ENCODE measurements at regions not wholly inside any gene's neighbourhood (a gene's known extent, or its start where the extent isn't known, plus 50 kb on each side); places are given as distances from the start of the nearest gene placed in this dataset.

DNA sequence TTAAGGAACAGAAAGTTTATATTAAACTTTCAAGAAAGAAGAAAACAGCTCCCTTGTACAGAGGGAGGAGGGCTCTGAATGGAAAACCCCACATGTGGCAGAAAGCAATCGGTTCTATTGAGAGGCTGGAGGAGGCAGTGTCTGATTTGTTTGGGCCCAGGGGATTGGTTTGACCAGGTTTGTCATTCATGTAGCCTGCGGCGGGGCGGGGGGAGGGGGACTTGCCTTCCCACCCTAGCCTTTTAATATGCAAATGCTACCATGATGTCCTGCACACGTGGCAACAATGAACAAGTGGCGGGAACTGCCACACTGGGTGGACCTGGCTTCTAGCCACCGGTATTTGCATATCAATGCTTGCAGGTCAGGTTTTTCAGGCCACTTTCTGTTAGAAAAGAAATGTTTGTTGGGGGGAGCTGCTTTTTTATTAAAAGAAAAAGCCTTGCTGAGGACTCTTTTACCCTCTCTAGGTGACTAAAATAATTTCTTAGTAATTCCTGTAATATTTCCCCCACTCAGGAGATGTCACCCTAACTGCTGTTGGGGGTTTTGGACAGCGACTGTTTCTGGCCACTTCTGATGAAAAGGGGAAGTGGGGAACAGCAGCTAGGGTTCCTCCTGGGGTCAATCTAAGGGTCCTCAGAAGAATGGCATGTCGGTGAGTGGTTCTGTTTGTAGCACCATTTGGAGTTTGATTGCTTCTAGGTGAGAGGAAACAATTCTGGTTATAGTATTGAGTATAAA, 691.2 kb downstream of the TBL1XR1 start:
- Histone ChIP-seq H3K27me3 (ENCODE audit: control insufficient read depth in 3 of 3, insufficient read depth in 3 of 3, low read length in 3 of 3) (no peaks in the 10 kb centered on the region), H3K36me3 (ENCODE audit: control insufficient read depth in 3 of 3, insufficient read depth in 2 of 3, low read depth in 1 of 3, low read length in 3 of 3) (no peaks in the 10 kb centered on the region), H3K4me1 (ENCODE audit: control insufficient read depth in 3 of 3, insufficient read depth in 2 of 3, low read depth in 1 of 3, low read length in 2 of 3) (no peaks in the 10 kb centered on the region), H3K27ac (ENCODE audit: low read depth in 1 of 3, low read length in 2 of 3) (no peak overlapping the region), H3K9me3 (ENCODE audit: control insufficient read depth in 2 of 2, insufficient read depth in 1 of 2, low read depth in 1 of 2, low read length in 1 of 2) (peaks cover 0 to 8% of the 10 kb centered on the region in 2 donors), H3K4me3 (ENCODE audit: low read depth in 1 of 3, low read length in 3 of 3) (no peak overlapping the region)
- DNase-seq (no peak), FAIRE-seq (no peak)
- 70 to 74% (median 72%) methylated on average over 9 of the region's 9 CpGs for WGBS, 3 donors

DNA sequence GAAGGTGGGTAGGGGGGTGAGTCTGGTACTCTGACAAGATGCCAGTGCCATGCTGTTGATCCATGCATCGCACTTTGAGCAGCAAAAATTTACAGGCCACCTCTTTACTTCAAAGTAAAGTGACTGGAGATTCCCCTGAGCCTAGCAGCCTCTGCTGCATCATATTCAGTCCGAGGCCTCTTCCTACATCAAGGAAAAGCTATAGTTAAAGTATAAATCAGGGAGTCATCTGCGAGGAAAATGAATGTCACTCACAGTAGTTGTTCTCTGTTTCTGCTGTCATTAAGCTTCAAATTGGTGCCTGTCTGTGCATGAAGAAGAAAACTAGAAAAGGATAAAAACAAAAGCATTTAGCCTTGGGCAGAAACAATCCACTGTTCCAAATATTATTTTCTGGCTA, 706.2 kb downstream of the TBL1XR1 start:
- DNase-seq (no peak), FAIRE-seq (no peak)
- 67 to 83% (median 69%) methylated on average over 3 of the region's 3 CpGs for WGBS, 3 donors

DNA sequence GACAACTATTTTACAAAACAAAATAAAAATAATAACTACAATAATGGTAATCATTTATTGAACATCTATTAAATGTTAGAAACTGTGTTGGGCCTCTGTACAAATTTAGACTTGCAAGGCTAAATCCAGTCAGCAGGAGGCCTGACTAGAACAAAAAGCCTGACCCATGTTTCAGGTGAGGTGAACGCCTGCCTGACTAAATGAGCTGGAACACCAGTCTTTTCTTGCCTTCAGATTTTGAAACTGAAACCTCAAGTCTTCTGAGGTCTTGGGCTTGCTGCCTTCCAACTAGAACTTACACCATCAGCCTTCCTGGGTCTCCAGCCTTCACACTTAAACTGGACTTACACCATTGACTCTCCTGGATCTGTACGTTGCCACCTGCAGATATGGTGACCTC, 706.9 kb downstream of the TBL1XR1 start:
- FAIRE-seq = no peak
- Histone ChIP-seq H3K4me3 (ENCODE audit: low read depth in 1 of 3, low read length in 3 of 3) (no peak overlapping the region), H3K27me3 (ENCODE audit: control insufficient read depth in 3 of 3, insufficient read depth in 3 of 3, low read length in 3 of 3) (no peaks in the 10 kb centered on the region), H3K27ac (ENCODE audit: low read depth in 1 of 3, low read length in 2 of 3) (no peak overlapping the region), H3K4me1 (ENCODE audit: control insufficient read depth in 3 of 3, insufficient read depth in 2 of 3, low read depth in 1 of 3, low read length in 2 of 3) (no peaks in the 10 kb centered on the region), H3K9me3 (ENCODE audit: control insufficient read depth in 2 of 2, insufficient read depth in 1 of 2, low read depth in 1 of 2, low read length in 1 of 2) (no peaks in the 10 kb centered on the region), H3K36me3 (ENCODE audit: control insufficient read depth in 3 of 3, insufficient read depth in 2 of 3, low read depth in 1 of 3, low read length in 3 of 3) (no peaks in the 10 kb centered on the region)
- 68 to 86% (median 70%) methylated on average over 2 of the region's 2 CpGs for WGBS, 3 donors
- DNase-seq = no peak

More for the DNA sequence above, 706.2 kb downstream of the TBL1XR1 start:
- Histone ChIP-seq H3K27me3 (ENCODE audit: control insufficient read depth in 3 of 3, insufficient read depth in 3 of 3, low read length in 3 of 3) (no peaks in the 10 kb centered on the region), H3K4me1 (ENCODE audit: control insufficient read depth in 3 of 3, insufficient read depth in 2 of 3, low read depth in 1 of 3, low read length in 2 of 3) (no peaks in the 10 kb centered on the region), H3K9me3 (ENCODE audit: control insufficient read depth in 2 of 2, insufficient read depth in 1 of 2, low read depth in 1 of 2, low read length in 1 of 2) (no peaks in the 10 kb centered on the region), H3K36me3 (ENCODE audit: control insufficient read depth in 3 of 3, insufficient read depth in 2 of 3, low read depth in 1 of 3, low read length in 3 of 3) (no peaks in the 10 kb centered on the region), H3K4me3 (ENCODE audit: low read depth in 1 of 3, low read length in 3 of 3) (no peak overlapping the region), H3K27ac (ENCODE audit: low read depth in 1 of 3, low read length in 2 of 3) (no peak overlapping the region)

DNA sequence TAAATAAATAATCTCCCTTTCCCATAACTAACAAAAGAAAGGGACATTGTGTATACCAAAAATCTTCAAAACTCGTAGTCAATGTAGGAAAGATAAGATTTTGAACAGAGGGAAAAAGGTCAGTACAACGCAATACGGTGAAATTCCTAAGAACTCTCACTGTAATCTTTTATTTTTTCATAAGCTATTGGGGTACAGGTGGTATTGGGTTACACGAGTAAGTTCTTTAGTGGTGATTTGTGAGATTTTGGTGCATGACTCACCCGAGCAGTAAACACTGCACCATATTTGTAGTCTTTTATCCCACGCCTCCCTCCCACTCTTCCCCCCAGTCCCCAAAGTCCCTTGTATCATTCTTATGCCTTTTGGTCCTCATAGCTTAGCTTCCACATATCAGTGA, 718.0 kb downstream of the TBL1XR1 start:
- no peak for DNase-seq
- Histone ChIP-seq H3K4me1 (ENCODE audit: control insufficient read depth in 3 of 3, insufficient read depth in 2 of 3, low read depth in 1 of 3, low read length in 2 of 3) (no peaks in the 10 kb centered on the region), H3K4me3 (ENCODE audit: low read depth in 1 of 3, low read length in 3 of 3) (no peak overlapping the region), H3K9me3 (ENCODE audit: control insufficient read depth in 2 of 2, insufficient read depth in 1 of 2, low read depth in 1 of 2, low read length in 1 of 2) (no peaks in the 10 kb centered on the region), H3K27me3 (ENCODE audit: control insufficient read depth in 3 of 3, insufficient read depth in 3 of 3, low read length in 3 of 3) (no peaks in the 10 kb centered on the region), H3K36me3 (ENCODE audit: control insufficient read depth in 3 of 3, insufficient read depth in 2 of 3, low read depth in 1 of 3, low read length in 3 of 3) (no peaks in the 10 kb centered on the region), H3K27ac (ENCODE audit: low read depth in 1 of 3, low read length in 2 of 3) (no peak overlapping the region)
- FAIRE-seq = no peak
- 72 to 83% (median 79%) methylated on average over 6 of the region's 6 CpGs for WGBS, 3 donors

DNA sequence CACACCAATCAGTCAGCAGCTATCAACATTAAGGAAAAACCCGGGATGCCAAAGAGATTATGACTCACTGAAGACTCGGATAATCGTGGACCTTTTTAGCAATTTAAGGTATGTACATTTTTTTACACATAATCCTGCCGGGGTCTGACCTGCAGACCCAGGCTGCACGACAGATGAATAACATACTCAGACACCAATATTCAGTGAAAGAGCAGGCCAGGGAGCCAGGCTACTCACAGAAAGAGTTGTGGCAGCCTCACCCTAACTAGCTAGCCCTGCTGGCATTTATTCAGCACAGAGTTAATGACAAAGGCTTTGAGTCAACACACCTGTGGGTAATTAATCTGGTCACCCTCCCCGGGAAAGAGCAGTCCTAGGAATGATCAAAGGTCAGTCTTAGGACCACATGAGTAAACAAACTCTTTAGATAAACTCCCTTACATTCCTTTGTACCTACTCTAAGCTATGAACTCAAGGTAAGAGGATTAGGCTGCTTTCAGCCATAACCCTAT, 727.5 kb downstream of the TBL1XR1 start:
- 46 to 63% (median 56%) methylated on average over 6 of the region's 6 CpGs for WGBS, 3 donors
- no peak overlapping the region for H3K4me3 ChIP-seq (ENCODE audit: low read depth in 1 of 3, low read length in 3 of 3)
- peak in 1 of 2 donors; percentile 4 for DNase-seq
- H3K4me1 ChIP-seq (ENCODE audit: control insufficient read depth in 3 of 3, insufficient read depth in 2 of 3, low read depth in 1 of 3, low read length in 2 of 3) = no peaks in the 10 kb centered on the region
- no peaks in the 10 kb centered on the region for H3K36me3 ChIP-seq (ENCODE audit: control insufficient read depth in 3 of 3, insufficient read depth in 2 of 3, low read depth in 1 of 3, low read length in 3 of 3)
- no peaks in the 10 kb centered on the region for H3K27me3 ChIP-seq (ENCODE audit: control insufficient read depth in 3 of 3, insufficient read depth in 3 of 3, low read length in 3 of 3)
- no peak overlapping the region for H3K27ac ChIP-seq (ENCODE audit: low read depth in 1 of 3, low read length in 2 of 3)
- H3K9me3 ChIP-seq (ENCODE audit: control insufficient read depth in 2 of 2, insufficient read depth in 1 of 2, low read depth in 1 of 2, low read length in 1 of 2) = peaks cover 0 to 5% of the 10 kb centered on the region in 2 donors
- FAIRE-seq = no peak

DNA sequence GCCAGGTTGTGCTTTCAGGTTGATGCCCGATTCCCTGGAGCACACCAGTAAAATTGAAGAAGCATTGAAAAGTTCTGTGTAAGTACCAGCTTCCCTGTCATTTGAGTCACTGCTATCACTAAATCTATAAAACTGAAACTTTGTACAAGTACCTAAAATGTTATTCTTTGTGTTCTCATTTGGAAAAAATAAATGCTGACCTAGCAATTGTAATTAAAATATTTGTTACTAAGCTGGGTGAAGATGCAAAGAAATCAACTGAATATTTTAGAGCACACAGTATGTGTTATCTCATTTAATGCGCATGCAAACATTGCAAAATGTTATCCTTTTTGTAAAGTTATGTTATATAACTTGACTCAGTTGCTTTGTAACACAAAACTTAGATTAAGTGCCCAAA, 733.7 kb downstream of the TBL1XR1 start:
- FAIRE-seq = no peak
- no peak overlapping the region for H3K27ac ChIP-seq (ENCODE audit: low read depth in 1 of 3, low read length in 2 of 3)
- H3K9me3 ChIP-seq (ENCODE audit: control insufficient read depth in 2 of 2, insufficient read depth in 1 of 2, low read depth in 1 of 2, low read length in 1 of 2) = no peaks in the 10 kb centered on the region
- H3K27me3 ChIP-seq (ENCODE audit: control insufficient read depth in 3 of 3, insufficient read depth in 3 of 3, low read length in 3 of 3) = no peaks in the 10 kb centered on the region
- DNase-seq = no peak
- no peaks in the 10 kb centered on the region for H3K36me3 ChIP-seq (ENCODE audit: control insufficient read depth in 3 of 3, insufficient read depth in 2 of 3, low read depth in 1 of 3, low read length in 3 of 3)
- no peak overlapping the region for H3K4me3 ChIP-seq (ENCODE audit: low read depth in 1 of 3, low read length in 3 of 3)
- H3K4me1 ChIP-seq (ENCODE audit: control insufficient read depth in 3 of 3, insufficient read depth in 2 of 3, low read depth in 1 of 3, low read length in 2 of 3) = no peaks in the 10 kb centered on the region
- WGBS, 3 donors = 47 to 78% (median 63%) methylated on average over 2 of the region's 2 CpGs

DNA sequence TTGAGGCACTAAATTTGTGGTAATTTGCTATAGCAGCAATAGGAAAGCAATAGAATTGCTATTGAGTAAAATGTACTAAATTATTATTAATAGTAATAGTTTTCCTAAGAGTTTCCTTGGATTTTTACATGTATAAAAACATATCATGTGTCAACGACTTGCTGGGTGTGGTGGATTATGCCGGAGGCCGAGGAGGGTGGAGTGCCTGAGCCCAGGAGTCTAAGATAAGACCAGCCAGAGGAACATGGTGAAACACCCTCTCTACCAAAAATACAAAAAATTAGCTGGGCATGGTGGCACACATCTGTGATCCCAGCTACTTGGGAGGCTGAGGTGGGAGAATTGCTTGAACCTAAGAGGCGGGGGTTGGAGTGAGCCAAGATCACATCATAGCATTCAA, 749.9 kb downstream of the TBL1XR1 start:
- Histone ChIP-seq H3K4me3 (ENCODE audit: low read depth in 1 of 3, low read length in 3 of 3) (no peak overlapping the region), H3K27me3 (ENCODE audit: control insufficient read depth in 3 of 3, insufficient read depth in 3 of 3, low read length in 3 of 3) (no peaks in the 10 kb centered on the region), H3K27ac (ENCODE audit: low read depth in 1 of 3, low read length in 2 of 3) (no peak overlapping the region), H3K4me1 (ENCODE audit: control insufficient read depth in 3 of 3, insufficient read depth in 2 of 3, low read depth in 1 of 3, low read length in 2 of 3) (no peaks in the 10 kb centered on the region), H3K9me3 (ENCODE audit: control insufficient read depth in 2 of 2, insufficient read depth in 1 of 2, low read depth in 1 of 2, low read length in 1 of 2) (peaks cover 0 to 5% of the 10 kb centered on the region in 2 donors), H3K36me3 (ENCODE audit: control insufficient read depth in 3 of 3, insufficient read depth in 2 of 3, low read depth in 1 of 3, low read length in 3 of 3) (no peaks in the 10 kb centered on the region)
- no peak for FAIRE-seq
- DNase-seq = no peak
- 76 to 91% (median 81%) methylated on average over 4 of the region's 4 CpGs for WGBS, 3 donors

DNA sequence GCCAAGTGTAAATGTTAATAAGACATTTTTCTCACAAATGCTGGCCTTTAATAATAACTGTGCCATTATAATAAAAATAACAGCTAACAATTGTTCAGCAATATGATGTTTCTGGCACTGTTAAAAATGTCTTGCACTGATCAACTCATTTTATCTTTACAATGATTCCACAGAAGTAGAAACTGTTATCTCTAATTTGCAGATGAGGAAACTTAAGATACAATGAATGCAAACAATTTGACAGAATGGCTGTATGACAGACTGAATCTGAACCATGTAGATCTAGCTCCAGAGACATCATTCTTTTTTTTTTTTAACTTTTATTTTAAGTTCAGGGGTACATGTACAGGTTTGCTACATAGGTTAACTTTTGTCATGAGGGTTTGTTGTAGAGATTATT, 755.0 kb downstream of the TBL1XR1 start:
- H3K27me3 ChIP-seq (ENCODE audit: control insufficient read depth in 3 of 3, insufficient read depth in 3 of 3, low read length in 3 of 3) = no peaks in the 10 kb centered on the region
- DNase-seq (no peak), FAIRE-seq (no peak)
- peaks cover 0 to 5% of the 10 kb centered on the region in 2 donors for H3K9me3 ChIP-seq (ENCODE audit: control insufficient read depth in 2 of 2, insufficient read depth in 1 of 2, low read depth in 1 of 2, low read length in 1 of 2)
- H3K4me1 ChIP-seq (ENCODE audit: control insufficient read depth in 3 of 3, insufficient read depth in 2 of 3, low read depth in 1 of 3, low read length in 2 of 3) = no peaks in the 10 kb centered on the region
- no peak overlapping the region for H3K27ac ChIP-seq (ENCODE audit: low read depth in 1 of 3, low read length in 2 of 3)
- H3K4me3 ChIP-seq (ENCODE audit: low read depth in 1 of 3, low read length in 3 of 3) = no peak overlapping the region
- H3K36me3 ChIP-seq (ENCODE audit: control insufficient read depth in 3 of 3, insufficient read depth in 2 of 3, low read depth in 1 of 3, low read length in 3 of 3) = no peaks in the 10 kb centered on the region

DNA sequence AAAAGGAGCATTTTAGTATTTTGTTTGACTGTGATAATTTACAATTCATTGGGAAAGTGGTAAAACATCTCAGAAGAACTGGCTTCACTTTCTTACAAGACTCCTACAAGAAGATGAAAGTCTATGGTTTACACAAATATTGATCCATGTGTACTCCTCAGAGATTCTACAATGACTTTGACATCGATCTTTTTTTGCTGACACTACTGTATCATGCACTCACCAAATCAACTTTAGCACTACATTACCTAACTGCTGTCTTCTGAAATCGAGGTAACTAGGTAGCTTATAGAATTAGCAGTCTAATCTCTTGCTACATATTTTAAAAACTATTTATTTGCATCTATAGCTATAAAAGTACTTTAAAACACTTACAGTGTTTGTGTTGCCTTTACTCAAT, 757.6 kb downstream of the TBL1XR1 start:
- Histone ChIP-seq H3K27me3 (ENCODE audit: control insufficient read depth in 3 of 3, insufficient read depth in 3 of 3, low read length in 3 of 3) (no peaks in the 10 kb centered on the region), H3K4me1 (ENCODE audit: control insufficient read depth in 3 of 3, insufficient read depth in 2 of 3, low read depth in 1 of 3, low read length in 2 of 3) (no peaks in the 10 kb centered on the region), H3K36me3 (ENCODE audit: control insufficient read depth in 3 of 3, insufficient read depth in 2 of 3, low read depth in 1 of 3, low read length in 3 of 3) (no peaks in the 10 kb centered on the region), H3K4me3 (ENCODE audit: low read depth in 1 of 3, low read length in 3 of 3) (no peak overlapping the region), H3K27ac (ENCODE audit: low read depth in 1 of 3, low read length in 2 of 3) (no peak overlapping the region), H3K9me3 (ENCODE audit: control insufficient read depth in 2 of 2, insufficient read depth in 1 of 2, low read depth in 1 of 2, low read length in 1 of 2) (peaks cover 0 to 5% of the 10 kb centered on the region in 2 donors)
- WGBS, 3 donors = 33 to 64% (median 42%) methylated on average over 2 of the region's 2 CpGs
- FAIRE-seq (no peak), DNase-seq (no peak)
